Loucy (cell line): ENCODE measurements at regions not wholly inside any gene's neighbourhood (a gene's known extent, or its start where the extent isn't known, plus 50 kb on each side); places are given as distances from the start of the nearest gene placed in this dataset.

Experiments used
- CTCF ChIP-seq: fragments of 200-600 bp; sonication (generic); conservative IDR thresholded peaks from 2 replicates; pipeline ENCODE4 v1.5.1; 2014; ENCODE audit warnings: mild to moderate bottlenecking, antibody characterized with exemption, low read length
- EZH2phosphoT487 ChIP-seq: fragments of 200-600 bp; IDR thresholded peaks from 2 replicates; pipeline ENCODE4 v1.6.1; 2018; ENCODE audit warnings: antibody characterized with exemption, mild to moderate bottlenecking, moderate library complexity, borderline replicate concordance

- TF ChIP-seq CTCF = no peak
- TF ChIP-seq EZH2phosphoT487 = no peak
Observed at GRCh38 chr7:36040679-36041078, 112.4 kb upstream of the EEPD1 start.
